ENCODE measurements at regions not wholly inside any gene's neighbourhood (a gene's known extent, or its start where the extent isn't known, plus 50 kb on each side); places are given as distances from the start of the nearest gene placed in this dataset.

- DNase-seq (ENCODE audit: low read depth): no peak
These were observed 185.5 kb downstream of the SCP2D1 start for GRCh38 chr20:18999086-18999485.

DNA sequence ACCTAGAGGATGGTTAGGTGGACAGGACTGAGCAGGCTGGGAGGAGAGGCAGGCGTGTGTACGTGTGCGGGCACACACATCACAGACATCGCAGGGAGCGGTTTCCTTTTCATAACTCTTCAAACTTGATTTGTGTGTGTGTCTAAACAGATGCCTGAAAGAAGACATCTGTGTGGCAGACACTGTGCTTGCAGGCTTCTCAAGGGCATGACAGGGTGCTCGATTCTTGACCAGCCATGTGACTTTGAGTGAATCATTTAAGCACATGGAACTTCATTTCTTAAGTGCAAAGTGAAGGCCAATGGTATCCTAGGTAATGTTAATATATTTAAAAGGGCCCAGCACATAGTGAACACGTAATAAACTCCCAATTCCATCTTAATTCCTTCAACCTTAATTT lies 186.5 kb downstream of the SCP2D1 start:
- DNase-seq (ENCODE audit: low read depth): no peak

DNA sequence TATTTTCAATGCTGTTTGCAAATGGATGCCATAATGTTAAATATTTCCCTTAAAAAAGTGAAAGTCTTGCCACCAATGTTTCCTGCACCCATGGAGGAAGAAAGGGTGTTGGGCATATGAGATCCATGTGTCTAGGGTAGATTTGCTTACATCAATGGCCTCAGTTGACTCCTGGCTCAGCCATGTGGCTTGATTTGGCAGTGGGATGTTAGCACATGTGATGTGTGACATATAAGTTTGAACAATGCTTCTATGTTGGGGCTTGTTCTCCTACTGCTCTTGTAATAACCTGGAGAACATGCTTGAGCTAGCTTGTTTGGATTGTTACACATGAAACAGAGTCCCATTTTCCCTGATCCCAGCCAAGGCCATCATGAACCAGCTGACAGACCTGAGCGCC lies 187.6 kb downstream of the SCP2D1 start:
- DNase-seq (ENCODE audit: low read depth): no peak

- no peak for DNase-seq (ENCODE audit: low read depth)
These were observed 190.1 kb downstream of the SCP2D1 start for GRCh38 chr20:19003366-19004336.

DNA sequence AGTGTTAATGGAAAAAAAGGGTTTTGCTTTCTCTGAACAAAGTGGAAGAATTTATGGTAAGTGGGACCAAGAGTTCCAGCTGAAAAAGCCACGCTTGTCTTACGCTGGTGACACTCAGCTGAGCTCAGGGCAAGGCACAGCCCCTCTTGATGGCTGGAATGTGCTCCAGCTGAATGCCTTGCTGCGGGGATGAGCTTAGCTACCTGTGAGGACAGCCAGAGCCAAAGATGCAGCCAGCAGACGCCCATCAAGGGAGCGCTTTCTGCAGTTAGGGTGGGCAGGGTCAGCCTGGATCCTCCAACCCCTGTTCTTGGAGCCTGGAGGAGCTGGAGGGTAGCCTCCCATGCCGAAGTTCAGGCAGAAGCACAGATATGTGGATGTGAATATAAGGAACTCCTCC lies 191.4 kb downstream of the SCP2D1 start:
- DNase-seq (ENCODE audit: low read depth): no peak

DNA sequence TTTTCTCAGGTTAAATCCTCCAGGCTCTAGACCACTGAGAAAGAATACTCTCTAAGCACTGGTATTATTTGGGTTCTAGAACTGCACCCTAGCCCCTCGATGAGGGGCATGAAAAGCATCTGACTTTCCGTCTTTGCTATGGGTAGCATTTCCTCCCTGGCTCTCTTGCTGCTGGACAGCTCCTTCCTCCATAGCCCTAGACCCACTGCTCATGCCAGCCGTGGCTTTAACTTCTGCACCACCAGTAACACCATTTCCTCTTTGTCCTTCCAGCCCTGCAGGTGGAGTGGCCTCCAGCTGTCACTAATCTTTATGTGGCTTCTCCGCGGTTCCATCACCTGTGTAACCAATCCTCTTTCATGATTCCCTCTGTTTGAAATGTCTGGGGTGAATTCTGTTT lies 194.9 kb downstream of the SCP2D1 start:
- DNase-seq (ENCODE audit: low read depth): no peak

- DNase-seq (ENCODE audit: low read depth): no peak
These were observed 195.6 kb downstream of the SCP2D1 start for GRCh38 chr20:19009081-19009688.

GRCh38 chr20:19012676-19013075 lies 199.1 kb downstream of the SCP2D1 start:
- no peak for DNase-seq (ENCODE audit: low read depth)

DNA sequence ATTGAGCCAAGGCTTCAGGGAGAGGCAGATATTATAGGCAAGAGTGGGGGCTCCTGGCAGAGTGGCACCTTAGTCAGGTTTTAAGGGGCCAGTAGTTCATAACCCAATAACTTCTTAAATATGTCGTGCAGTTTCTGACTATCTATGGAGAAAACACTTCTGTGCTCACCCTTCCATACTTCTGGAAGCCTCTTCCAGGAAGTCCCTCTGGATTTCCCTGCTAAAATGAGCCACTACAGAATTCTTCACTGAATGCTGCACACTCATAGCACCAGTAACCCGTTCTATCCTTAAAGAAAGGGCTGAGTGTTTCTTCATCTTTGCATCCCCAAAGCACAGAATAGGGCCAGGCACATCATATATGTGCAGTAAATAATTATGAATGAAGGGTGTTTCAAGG lies 198.5 kb upstream of the SLC24A3 start:
- DNase-seq (ENCODE audit: low read depth): no peak

DNA sequence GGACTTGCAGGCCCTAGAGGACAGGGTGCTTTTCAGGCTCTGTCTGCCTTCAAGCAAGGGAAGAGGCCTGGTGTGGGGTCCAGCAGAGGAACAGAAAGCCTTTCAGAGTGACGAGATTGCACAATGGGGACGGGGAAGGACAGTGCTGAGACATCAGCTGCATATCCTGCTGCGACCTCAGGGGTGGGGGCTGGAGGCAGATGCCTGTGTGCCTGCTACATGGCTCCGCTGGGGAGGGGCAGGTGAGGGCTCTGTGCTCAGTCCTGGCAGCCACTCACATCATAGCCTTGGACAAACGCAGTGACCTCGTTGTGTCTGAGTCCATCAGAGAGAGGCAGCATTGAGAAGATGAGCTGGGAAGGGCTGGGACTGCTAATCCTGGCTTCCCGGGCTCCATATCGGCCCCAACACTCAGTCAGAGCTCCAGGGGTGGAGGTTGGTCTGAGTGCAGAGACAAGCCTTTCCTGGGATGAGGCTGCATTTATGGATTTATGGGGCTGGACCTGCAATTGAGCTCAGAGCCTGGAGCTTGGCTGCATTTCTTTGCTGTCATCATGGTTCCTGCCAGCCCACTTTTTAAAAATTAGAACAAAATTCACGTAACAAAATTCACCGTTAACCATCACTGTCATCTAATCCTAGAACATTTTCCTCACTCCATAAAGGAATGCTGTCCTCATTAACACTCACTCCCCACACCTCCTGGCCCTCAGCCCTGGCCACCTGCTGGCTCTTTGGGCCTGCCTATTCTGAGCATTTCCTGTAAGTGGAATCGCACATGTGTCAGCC lies 196.9 kb upstream of the SLC24A3 start:
- DNase-seq (ENCODE audit: low read depth): no peak

DNA sequence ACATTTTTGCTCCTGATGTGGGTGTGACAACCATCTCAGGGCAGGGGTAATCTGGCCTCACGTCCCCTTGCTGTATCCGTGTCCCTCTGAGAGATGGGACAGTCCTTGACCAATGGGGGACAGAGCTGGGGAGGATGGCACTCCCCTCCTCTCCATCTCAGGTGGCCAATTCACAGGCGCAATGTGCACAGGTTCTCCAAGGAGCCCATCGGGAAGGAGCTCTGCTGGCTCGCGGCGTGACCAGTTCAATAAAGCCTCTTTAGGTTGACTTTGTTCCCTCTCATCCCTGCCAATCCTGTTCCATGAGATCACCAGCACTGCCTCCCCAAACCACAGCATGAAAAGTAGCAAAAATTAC lies 196.3 kb upstream of the SLC24A3 start:
- no peak for DNase-seq (ENCODE audit: low read depth)

DNA sequence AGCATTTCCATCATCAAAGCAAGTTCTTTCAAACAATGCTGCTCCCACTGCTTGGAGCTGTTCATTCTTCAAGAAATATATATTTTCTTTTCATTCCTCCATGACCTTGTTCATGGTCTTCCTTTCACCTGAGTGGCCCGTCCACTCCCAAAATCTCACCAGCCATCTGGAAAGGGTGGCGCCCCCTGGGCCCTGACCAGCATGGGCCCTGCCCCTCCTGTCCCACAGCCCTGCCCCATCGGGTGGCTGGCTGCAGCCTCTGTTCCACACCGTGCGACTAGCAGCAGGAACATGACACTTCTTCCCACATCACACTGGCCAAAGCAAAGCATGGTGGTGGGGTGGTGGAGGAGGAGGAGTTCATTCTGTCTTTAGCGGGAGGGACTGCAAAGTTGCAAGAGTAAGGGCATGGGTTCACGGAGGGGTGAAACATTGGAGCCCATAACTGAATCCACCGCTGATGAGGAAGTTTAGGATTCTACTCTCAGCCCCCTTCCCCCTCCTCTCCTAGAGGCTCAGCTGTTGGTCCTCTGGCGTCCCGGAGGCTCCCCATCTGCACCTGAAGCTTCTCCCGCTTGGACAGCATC lies 195.2 kb upstream of the SLC24A3 start:
- no peak for DNase-seq (ENCODE audit: low read depth)

DNA sequence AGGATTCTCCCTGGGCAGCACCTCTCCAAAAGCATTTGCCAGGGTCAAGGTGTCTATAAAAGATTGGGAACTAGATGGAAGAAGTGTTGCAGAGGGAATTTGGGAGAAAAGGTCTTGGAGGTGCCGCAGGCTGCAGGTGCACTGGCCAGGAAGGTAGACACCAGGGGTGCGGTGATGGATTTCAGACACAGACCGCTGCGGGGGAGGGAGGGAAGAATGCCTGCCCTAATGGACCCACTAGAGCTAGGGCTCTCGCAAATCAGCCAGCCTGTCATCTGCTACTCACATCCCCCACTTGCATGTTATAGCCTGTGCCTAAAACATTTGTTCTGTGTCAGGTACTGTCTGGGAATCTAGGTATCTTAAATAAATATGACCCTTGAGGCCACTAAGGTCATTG lies 193.6 kb upstream of the SLC24A3 start:
- DNase-seq (ENCODE audit: low read depth): no peak

DNA sequence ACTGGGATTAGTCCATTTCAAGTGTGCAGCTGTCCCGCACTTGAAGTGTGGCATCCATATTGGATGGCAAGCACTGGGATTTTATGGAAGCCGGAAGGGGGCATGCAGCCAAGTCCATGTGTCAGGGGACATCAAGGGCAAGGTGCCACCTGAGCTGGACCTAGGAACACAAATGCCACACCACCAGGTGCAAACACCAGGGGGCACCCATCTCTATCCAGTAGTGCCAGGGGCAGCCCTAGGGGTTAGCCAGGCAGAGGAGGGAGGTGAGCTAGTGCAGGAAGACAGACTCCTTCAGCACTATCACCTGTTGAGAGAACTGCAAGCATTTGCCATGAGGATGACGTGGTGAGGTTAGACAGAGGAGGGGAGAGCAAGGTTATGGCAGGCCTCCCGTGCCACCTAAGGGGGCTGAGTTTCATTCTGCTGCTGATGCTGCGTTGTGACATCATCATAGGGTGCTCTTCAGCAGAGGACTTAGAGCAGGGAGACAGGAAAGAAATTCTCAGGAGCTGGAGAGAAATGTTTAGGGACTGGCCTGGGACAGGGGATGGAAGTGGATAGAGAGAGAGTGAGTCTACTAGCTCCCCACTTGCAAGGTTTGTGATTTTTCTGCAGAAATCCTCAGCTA lies 192.6 kb upstream of the SLC24A3 start:
- DNase-seq (ENCODE audit: low read depth): no peak

DNA sequence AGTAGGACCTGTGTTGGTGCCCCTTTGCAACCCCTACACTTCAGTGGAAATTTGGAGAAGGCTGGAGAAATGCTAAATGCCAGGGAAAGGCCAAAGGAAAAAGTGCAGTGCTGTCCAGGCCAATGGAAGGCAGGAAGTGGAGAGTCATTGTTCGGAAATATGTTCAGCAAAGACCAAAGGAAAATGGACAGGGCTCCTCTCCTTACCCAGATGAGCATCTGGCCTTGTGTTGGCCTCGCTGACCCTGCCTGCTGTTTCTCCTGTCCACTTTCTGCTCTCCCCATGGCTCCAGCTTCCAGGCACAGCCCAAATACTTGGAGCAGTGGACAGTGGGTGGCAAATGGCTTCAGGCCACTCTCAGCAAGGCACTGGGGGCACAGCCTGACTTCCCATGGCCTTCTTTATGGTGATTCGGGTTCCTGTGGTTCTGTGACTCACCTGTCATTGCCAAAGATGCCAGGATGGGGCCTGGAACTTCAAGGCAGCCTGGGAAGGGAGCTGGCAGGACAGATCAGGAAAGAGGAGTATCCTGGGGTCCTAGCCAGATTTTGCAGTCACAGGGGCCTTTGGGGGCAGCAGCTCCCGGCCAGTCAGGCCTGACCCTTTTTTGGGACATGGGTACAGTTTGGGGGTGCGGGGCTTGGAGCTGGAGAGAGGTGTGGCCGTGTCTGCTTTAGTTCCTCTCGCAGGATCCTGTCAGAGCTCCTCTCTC lies 190.9 kb upstream of the SLC24A3 start:
- no peak for DNase-seq (ENCODE audit: low read depth)

- no peak for DNase-seq (ENCODE audit: low read depth)
These were observed 190.3 kb upstream of the SLC24A3 start for GRCh38 chr20:19022118-19022575.

DNA sequence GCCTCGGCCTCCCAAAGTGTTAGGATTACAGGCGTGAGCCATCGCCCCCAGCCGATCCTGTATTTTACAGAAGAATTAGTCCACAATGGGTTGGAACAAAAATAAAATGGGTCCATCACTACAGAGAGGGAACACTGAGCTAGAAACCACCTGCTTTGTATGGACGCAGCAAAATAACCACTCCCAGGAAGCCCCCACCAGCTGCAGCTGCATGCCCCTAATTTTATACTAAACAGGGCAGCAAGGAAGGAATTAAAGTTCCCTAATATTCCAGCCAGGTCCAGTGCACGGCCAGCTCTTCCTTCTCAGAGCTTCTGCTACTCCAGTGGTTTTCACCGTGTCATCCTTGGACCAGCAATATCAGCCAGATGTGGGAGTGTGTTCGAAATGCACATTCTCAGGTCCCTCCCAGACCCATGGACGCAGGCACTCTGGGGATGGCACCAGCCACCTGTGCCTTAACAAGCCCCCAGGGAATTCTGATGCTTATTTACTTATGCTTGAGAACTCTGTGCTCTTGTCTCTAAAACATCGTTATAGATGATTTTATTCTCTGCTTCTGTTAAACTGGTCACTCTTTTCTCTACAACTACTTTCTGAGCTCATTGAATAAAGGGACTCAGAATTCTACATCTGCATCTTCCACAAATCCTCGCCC lies 189.5 kb upstream of the SLC24A3 start:
- no peak for DNase-seq (ENCODE audit: low read depth)

DNA sequence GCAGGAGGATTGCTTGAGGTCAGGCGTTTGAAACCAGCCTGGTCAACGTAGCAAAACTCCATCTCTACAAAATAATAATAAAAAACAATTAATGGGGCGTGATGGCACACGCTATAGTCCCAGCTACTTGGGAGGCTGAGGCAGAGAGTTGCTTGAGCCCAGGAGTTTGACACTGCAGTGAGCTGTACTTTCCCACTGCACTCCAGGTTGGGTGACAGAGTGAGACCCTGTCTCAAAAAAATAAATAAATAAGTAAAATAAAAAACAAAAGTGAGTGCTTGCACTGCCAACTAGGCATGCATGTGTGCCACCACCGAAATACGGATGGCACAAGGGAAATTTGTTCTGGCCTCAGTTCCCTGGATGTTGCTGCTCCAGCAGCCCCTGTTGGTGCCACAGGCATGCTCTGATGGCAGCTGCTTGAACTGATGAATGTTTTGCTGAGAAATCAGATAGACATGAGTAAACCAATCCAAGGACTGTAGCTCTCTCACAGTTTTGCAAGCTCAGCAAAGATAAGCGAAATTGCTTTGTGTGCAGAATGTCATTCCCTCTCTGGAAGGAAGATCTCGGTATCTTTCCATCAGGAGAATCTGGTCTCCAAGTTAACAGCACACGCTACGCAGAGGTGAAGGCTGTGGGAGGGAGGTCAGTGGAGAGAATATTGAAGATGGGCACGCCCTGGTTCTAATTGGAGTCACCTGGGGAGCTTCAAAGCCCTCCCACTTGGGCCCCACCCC lies 188.0 kb upstream of the SLC24A3 start:
- DNase-seq (ENCODE audit: low read depth): no peak

DNA sequence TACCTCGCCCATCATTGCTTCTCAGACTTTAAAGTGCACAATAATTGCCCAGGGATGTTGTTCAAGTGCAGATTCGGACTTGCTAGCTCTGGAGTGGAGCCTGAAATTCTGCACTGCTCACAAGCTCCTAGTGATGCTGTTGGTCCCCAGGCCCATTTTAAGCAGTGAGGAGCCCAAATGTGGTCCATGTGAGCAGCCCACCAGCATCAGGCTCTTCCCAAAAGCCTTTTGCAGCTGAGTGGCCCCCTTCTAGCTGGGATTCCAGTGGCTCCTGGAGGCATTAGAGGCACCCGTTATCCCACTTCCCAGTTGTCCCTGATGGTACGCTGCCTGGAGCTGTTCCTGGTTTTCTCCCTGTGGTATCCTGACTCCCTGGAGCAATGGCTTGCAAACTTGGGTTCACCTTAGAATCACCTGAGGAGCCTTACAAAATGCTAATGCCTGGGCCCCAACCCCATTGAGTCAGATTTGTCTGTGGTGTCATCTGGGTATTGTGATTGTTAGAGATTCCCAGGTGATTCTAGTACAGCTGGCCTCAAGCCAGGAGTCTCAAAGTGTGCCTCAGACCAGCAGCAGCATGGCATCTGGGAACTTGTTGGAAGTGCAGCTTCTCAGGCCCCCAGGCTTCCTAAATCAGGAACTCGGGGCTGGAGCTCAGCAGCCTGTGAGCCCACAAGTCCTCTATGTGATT lies 186.9 kb upstream of the SLC24A3 start:
- no peak for DNase-seq (ENCODE audit: low read depth)

Measured in forelimb muscle (tissue), 1 donor.